Keratinocyte (primary cell): ENCODE measurements at regions not wholly inside any gene's neighbourhood (a gene's known extent, or its start where the extent isn't known, plus 50 kb on each side); places are given as distances from the start of the nearest gene placed in this dataset.

ENCODE experiments used
- DNase-seq: peaks from one replicate; pipeline ENCODE4 v3.0.0-alpha.2; 2011; ENCODE audit warnings: low read depth, missing footprints, low spot score
- FAIRE-seq: peaks from 2 replicates; lab custom pipeline; 2011; peaks lifted over from hg19 to GRCh38; lab: Jason Lieb, UNC
- H2AFZ ChIP-seq: 2 replicates; pipeline ENCODE4 v1.6.0; 2012; ENCODE audit warnings: low read length, control low read depth, inconsistent platforms; ENCODE audit not compliant: control insufficient read depth
- H3K27ac ChIP-seq: 2 replicates; pipeline ENCODE4 v1.5.1; 2011; ENCODE audit warnings: low read length; ENCODE audit not compliant: control insufficient read depth, insufficient read depth
- H3K27me3 ChIP-seq: 3 replicates; pipeline ENCODE4 v1.6.0; 2011; ENCODE audit warnings: low read length; ENCODE audit not compliant: control insufficient read depth, insufficient read depth; ENCODE audit errors: extremely low read depth
- H3K36me3 ChIP-seq, 2 experiments: 2 replicates in 1 of 2; 3 replicates in 1 of 2; pipeline ENCODE4 v1.5.1; 2011; ENCODE audit warnings: low read length in 2 of 2, mild to moderate bottlenecking in 1 of 2; ENCODE audit not compliant: control insufficient read depth in 2 of 2, insufficient read depth in 2 of 2; ENCODE audit errors: extremely low read depth in 1 of 2
- H3K4me1 ChIP-seq: 3 replicates; pipeline ENCODE4 v1.5.1; 2011; ENCODE audit warnings: low read length; ENCODE audit not compliant: control insufficient read depth, insufficient read depth; ENCODE audit errors: extremely low read depth
- H3K4me2 ChIP-seq: 3 replicates; pipeline ENCODE4 v1.6.0; 2011; ENCODE audit warnings: low read depth, low read length; ENCODE audit not compliant: control insufficient read depth, insufficient read depth; ENCODE audit errors: extremely low read depth
- H3K4me3 ChIP-seq, 3 experiments: fragments of 200-600 bp in 1 of 3; sonication (generic) in 1 of 3; 2 replicates in 2 of 3; 3 replicates in 1 of 3; pipeline ENCODE4 v1.5.1; 2011 to 2016; ENCODE audit warnings: low read length in 3 of 3, mild to moderate bottlenecking in 3 of 3, control low read depth in 2 of 3, inconsistent platforms in 1 of 3, low read depth in 1 of 3, mixed read lengths in 1 of 3, mixed run types in 1 of 3, moderate library complexity in 1 of 3; ENCODE audit not compliant: control insufficient read depth in 2 of 3, insufficient read depth in 2 of 3; ENCODE audit errors: extremely low read depth in 1 of 3
- H3K79me2 ChIP-seq: 2 replicates; pipeline ENCODE4 v1.6.0; 2012; ENCODE audit warnings: low read length; ENCODE audit not compliant: control insufficient read depth, insufficient read depth
- H3K9ac ChIP-seq: 3 replicates; pipeline ENCODE4 v1.6.0; 2011; ENCODE audit warnings: low read length; ENCODE audit not compliant: control insufficient read depth, insufficient read depth; ENCODE audit errors: extremely low read depth
- H3K9me1 ChIP-seq: 3 replicates; pipeline ENCODE4 v1.6.0; 2011; ENCODE audit warnings: low read length; ENCODE audit not compliant: control insufficient read depth, insufficient read depth; ENCODE audit errors: extremely low read depth
- H3K9me3 ChIP-seq: 2 replicates; pipeline ENCODE4 v1.5.1; 2012; ENCODE audit warnings: low read depth, low read length; ENCODE audit not compliant: control insufficient read depth
- H4K20me1 ChIP-seq: 3 replicates; pipeline ENCODE4 v1.6.0; 2011; ENCODE audit warnings: low read length; ENCODE audit not compliant: control insufficient read depth, insufficient read depth; ENCODE audit errors: extremely low read depth
- EZH2 ChIP-seq: IDR thresholded peaks from one replicate; pipeline ENCODE4 v1.6.1; 2012; ENCODE audit warnings: inconsistent platforms, mild to moderate bottlenecking, low read length, moderate library complexity
- dilution Hi-C: fragments of 300-500 bp; cut with MboI; formaldehyde crosslinking; loops from one replicate; pipeline ENCODE4 v1.7.0; 2020; ENCODE audit warnings: low sequenced_read_pairs; ENCODE audit not compliant: extremely low pct_ligation_motif_present
- TF ChIP-seq, protein P1 (sequence below), 3 experiments: IDR thresholded peaks in 1 of 3; conservative IDR thresholded peaks in 1 of 3; optimal IDR thresholded peaks in 1 of 3; 2 replicates in 2 of 3; 3 replicates in 1 of 3; pipeline versions ENCODE3 to v1.5.1; 2011; ENCODE audit warnings: low read length in 3 of 3, mild to moderate bottlenecking in 3 of 3, moderate library complexity in 2 of 3, control low read depth in 1 of 3, inconsistent platforms in 1 of 3; ENCODE audit not compliant: insufficient read depth in 2 of 3; ENCODE audit errors: extremely low read depth in 1 of 3

DNA sequence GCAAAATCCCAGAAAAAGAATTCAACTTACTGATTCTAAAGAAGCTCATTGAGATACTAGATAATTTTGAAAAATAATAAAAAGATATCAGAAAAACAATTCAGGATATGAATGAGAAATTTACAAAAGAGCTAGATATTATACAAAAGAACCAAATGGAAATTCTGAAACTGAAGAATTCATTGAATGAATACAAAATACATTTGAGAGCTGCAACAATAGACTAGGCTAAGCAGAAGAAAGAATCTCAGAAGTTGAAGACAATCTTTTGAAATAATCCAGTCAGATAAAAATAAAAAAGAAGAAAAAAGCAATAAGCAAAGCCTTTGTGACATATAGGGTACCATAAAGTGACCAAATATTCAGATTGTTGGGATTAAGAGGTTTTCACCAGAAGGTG lies 206.0 kb downstream of the CD109 start:
- DNase-seq (no peak), FAIRE-seq (no peak)
- TF ChIP-seq, protein P1, sequence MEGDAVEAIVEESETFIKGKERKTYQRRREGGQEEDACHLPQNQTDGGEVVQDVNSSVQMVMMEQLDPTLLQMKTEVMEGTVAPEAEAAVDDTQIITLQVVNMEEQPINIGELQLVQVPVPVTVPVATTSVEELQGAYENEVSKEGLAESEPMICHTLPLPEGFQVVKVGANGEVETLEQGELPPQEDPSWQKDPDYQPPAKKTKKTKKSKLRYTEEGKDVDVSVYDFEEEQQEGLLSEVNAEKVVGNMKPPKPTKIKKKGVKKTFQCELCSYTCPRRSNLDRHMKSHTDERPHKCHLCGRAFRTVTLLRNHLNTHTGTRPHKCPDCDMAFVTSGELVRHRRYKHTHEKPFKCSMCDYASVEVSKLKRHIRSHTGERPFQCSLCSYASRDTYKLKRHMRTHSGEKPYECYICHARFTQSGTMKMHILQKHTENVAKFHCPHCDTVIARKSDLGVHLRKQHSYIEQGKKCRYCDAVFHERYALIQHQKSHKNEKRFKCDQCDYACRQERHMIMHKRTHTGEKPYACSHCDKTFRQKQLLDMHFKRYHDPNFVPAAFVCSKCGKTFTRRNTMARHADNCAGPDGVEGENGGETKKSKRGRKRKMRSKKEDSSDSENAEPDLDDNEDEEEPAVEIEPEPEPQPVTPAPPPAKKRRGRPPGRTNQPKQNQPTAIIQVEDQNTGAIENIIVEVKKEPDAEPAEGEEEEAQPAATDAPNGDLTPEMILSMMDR (optimal IDR thresholded peaks at IDR 0.05 in 1 of 3, IDR thresholded peaks at IDR 0.05 in 1 of 3, conservative IDR thresholded peaks at IDR 0.05 in 1 of 3; ENCODE audit: extremely low read depth in 1 of 3, insufficient read depth in 2 of 3, low read length in 3 of 3): no peak
- TF ChIP-seq EZH2: no peak
- no peaks in the 10 kb centered on the region for H4K20me1 ChIP-seq
- no peak overlapping the region for H3K9ac ChIP-seq
- H3K4me1 ChIP-seq: no peaks in the 10 kb centered on the region
- no peaks in the 10 kb centered on the region for H3K79me2 ChIP-seq
- no peak overlapping the region for H3K27ac ChIP-seq
- H3K4me2 ChIP-seq: no peak overlapping the region
- no peak overlapping the region for H3K4me3 ChIP-seq
- dilution Hi-C loops: no loop called here
- H3K9me1 ChIP-seq: no peaks in the 10 kb centered on the region
- no peak overlapping the region for H2AFZ ChIP-seq
- no peaks in the 10 kb centered on the region for H3K36me3 ChIP-seq
- H3K9me3 ChIP-seq: no peaks in the 10 kb centered on the region
- no peaks in the 10 kb centered on the region for H3K27me3 ChIP-seq

DNA sequence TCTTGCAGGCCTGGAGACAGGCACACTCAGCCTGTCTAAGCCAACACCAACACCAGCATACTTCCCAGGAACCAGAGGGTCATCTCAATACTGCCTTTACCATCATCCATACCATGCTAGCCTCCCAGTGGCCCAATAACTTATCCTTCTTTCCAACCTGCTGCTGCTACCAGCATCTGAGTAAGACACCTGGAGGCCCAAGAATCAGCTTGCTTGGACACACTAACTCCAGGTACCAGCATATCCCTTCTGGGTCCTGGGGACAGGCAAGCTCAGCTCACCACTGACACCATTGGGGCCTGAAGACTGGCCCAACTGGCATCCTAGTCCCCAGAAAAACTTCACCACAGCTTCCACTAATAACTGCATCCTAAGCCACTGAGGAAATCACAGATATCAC lies 205.3 kb downstream of the CD109 start:
- Histone ChIP-seq H3K4me2 (no peak overlapping the region), H4K20me1 (no peaks in the 10 kb centered on the region), H3K79me2 (no peaks in the 10 kb centered on the region), H2AFZ (no peak overlapping the region), H3K27ac (no peak overlapping the region), H3K27me3 (no peaks in the 10 kb centered on the region), H3K36me3 (no peaks in the 10 kb centered on the region), H3K9me1 (no peaks in the 10 kb centered on the region), H3K9me3 (no peaks in the 10 kb centered on the region), H3K9ac (no peak overlapping the region), H3K4me3 (no peak overlapping the region), H3K4me1 (no peaks in the 10 kb centered on the region)
- no peak for FAIRE-seq
- DNase-seq: no peak
- no peak for TF ChIP-seq EZH2
- TF ChIP-seq, protein P1 (optimal IDR thresholded peaks at IDR 0.05 in 1 of 3, IDR thresholded peaks at IDR 0.05 in 1 of 3, conservative IDR thresholded peaks at IDR 0.05 in 1 of 3; ENCODE audit: extremely low read depth in 1 of 3, insufficient read depth in 2 of 3, low read length in 3 of 3): no peak
- dilution Hi-C loops: no loop called here
